ENCODE measurements at regions not wholly inside any gene's neighbourhood (a gene's known extent, or its start where the extent isn't known, plus 50 kb on each side); places are given as distances from the start of the nearest gene placed in this dataset.

- ChIA-PET POLR2A (no interaction called here), CTCF (no interaction called here), RAD21 (ENCODE audit: unreplicated experiment) (no interaction called here), SMC1A (ENCODE audit: uncharacterized antibody, unreplicated experiment) (no interaction called here)
- no peak for ATAC-seq
- no peaks in the 10 kb centered on the region for H3K27me3 ChIP-seq (replicated peaks in 1 of 2; ENCODE audit: control insufficient read depth in 2 of 2, insufficient read depth in 2 of 2, low read length in 1 of 2)
- FAIRE-seq = no peak
- H3K79me2 ChIP-seq (ENCODE audit: control insufficient read depth, insufficient read depth, low read length) = no peaks in the 10 kb centered on the region
- no peak overlapping the region for H2AFZ ChIP-seq (ENCODE audit: control insufficient read depth, low read depth, low read length)
- DNase-seq (ENCODE audit: low read depth, low spot score) = no peak
- H3K36me3 ChIP-seq (ENCODE audit: control insufficient read depth in 2 of 2, insufficient read depth in 2 of 2, low read length in 1 of 2) = no peaks in the 10 kb centered on the region
- no peak overlapping the region for H3K27ac ChIP-seq (ENCODE audit: control insufficient read depth, insufficient read depth)
- no peak overlapping the region for H3K4me2 ChIP-seq (ENCODE audit: control insufficient read depth, insufficient read depth)
- H4K20me1 ChIP-seq (ENCODE audit: control insufficient read depth, insufficient read depth) = no peaks in the 10 kb centered on the region
- in situ Hi-C loops (cut with MboI) (no loop called here), intact Hi-C loops (cut with micrococcal nuclease; ENCODE audit: unreplicated experiment) (no loop called here)
- H3K4me1 ChIP-seq (ENCODE audit: control insufficient read depth, insufficient read depth, low read length) = no peaks in the 10 kb centered on the region
- H3K9me3 ChIP-seq (replicated peaks; ENCODE audit: control insufficient read depth, insufficient read depth, low read length) = no peaks in the 10 kb centered on the region
- H3K4me3 ChIP-seq = no peak overlapping the region
- H3K9ac ChIP-seq (ENCODE audit: control insufficient read depth, insufficient read depth, low read length) = no peak overlapping the region
- BruUV-seq (replicated peaks) = no TSS peak
- TF ChIP-seq IKZF1 (conservative IDR thresholded peaks at IDR 0.05) (no peak), NFYB (IDR thresholded peaks at IDR 0.05; ENCODE audit: insufficient read depth, low read depth, low read length) (no peak), CHD1 (IDR thresholded peaks at IDR 0.05; ENCODE audit: low read depth, low read length) (no peak), ZBTB4 (CRISPR knock-in tag; IDR thresholded peaks at IDR 0.05) (no peak), HCFC1 (IDR thresholded peaks at IDR 0.05; ENCODE audit: low read length) (no peak)
- TF ChIP-seq, protein P1, sequence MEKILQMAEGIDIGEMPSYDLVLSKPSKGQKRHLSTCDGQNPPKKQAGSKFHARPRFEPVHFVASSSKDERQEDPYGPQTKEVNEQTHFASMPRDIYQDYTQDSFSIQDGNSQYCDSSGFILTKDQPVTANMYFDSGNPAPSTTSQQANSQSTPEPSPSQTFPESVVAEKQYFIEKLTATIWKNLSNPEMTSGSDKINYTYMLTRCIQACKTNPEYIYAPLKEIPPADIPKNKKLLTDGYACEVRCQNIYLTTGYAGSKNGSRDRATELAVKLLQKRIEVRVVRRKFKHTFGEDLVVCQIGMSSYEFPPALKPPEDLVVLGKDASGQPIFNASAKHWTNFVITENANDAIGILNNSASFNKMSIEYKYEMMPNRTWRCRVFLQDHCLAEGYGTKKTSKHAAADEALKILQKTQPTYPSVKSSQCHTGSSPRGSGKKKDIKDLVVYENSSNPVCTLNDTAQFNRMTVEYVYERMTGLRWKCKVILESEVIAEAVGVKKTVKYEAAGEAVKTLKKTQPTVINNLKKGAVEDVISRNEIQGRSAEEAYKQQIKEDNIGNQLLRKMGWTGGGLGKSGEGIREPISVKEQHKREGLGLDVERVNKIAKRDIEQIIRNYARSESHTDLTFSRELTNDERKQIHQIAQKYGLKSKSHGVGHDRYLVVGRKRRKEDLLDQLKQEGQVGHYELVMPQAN (conservative IDR thresholded peaks at IDR 0.05) = no peak
- TF ChIP-seq, protein P2, sequence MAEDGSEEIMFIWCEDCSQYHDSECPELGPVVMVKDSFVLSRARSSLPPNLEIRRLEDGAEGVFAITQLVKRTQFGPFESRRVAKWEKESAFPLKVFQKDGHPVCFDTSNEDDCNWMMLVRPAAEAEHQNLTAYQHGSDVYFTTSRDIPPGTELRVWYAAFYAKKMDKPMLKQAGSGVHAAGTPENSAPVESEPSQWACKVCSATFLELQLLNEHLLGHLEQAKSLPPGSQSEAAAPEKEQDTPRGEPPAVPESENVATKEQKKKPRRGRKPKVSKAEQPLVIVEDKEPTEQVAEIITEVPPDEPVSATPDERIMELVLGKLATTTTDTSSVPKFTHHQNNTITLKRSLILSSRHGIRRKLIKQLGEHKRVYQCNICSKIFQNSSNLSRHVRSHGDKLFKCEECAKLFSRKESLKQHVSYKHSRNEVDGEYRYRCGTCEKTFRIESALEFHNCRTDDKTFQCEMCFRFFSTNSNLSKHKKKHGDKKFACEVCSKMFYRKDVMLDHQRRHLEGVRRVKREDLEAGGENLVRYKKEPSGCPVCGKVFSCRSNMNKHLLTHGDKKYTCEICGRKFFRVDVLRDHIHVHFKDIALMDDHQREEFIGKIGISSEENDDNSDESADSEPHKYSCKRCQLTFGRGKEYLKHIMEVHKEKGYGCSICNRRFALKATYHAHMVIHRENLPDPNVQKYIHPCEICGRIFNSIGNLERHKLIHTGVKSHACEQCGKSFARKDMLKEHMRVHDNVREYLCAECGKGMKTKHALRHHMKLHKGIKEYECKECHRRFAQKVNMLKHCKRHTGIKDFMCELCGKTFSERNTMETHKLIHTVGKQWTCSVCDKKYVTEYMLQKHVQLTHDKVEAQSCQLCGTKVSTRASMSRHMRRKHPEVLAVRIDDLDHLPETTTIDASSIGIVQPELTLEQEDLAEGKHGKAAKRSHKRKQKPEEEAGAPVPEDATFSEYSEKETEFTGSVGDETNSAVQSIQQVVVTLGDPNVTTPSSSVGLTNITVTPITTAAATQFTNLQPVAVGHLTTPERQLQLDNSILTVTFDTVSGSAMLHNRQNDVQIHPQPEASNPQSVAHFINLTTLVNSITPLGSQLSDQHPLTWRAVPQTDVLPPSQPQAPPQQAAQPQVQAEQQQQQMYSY (CRISPR knock-in tag; IDR thresholded peaks at IDR 0.05) = no peak
- WGBS (ENCODE audit: insufficient coverage, insufficient replicate concordance, low lambda C conversion rate, missing lambda C conversion rate) = 15% methylated on average over 3 of the region's 3 CpGs
Observed at GRCh38 chr2:52429740-52430139, 1337.9 kb upstream of the CHAC2 start.
